Parathyroid adenoma (tissue), 2 donors: ENCODE measurements at regions not wholly inside any gene's neighbourhood (a gene's known extent, or its start where the extent isn't known, plus 50 kb on each side); places are given as distances from the start of the nearest gene placed in this dataset.
A peak's percentile ranks its signal among the peaks of the same experiment; 100 is the strongest.

Source experiments
- H2AFZ ChIP-seq: fragments of 300-600 bp; sonication (generic); one replicate; pipeline ENCODE4 v1.7.0; 2017; ENCODE audit warnings: antibody characterized with exemption, mild to moderate bottlenecking
- H3K27ac ChIP-seq: fragments of 300-600 bp; sonication (generic); one replicate; pipeline ENCODE4 v1.7.0; 2017
- H3K27me3 ChIP-seq: fragments of 300-600 bp; sonication (generic); one replicate; pipeline ENCODE4 v1.7.0; 2017; ENCODE audit warnings: low read length; ENCODE audit not compliant: control insufficient read depth, insufficient read depth
- H3K36me3 ChIP-seq: fragments of 300-600 bp; sonication (generic); one replicate; pipeline ENCODE4 v1.7.0; 2017; ENCODE audit warnings: low read length; ENCODE audit not compliant: control insufficient read depth, insufficient read depth
- H3K4me1 ChIP-seq: fragments of 300-600 bp; sonication (generic); one replicate; pipeline ENCODE4 v1.7.0; 2017; ENCODE audit warnings: control low read depth
- H3K4me2 ChIP-seq: fragments of 300-600 bp; sonication (generic); one replicate; pipeline ENCODE4 v1.7.0; 2017; ENCODE audit warnings: low read length
- H3K4me3 ChIP-seq: fragments of 300-600 bp; sonication (generic); one replicate; pipeline ENCODE4 v1.7.0; 2017; ENCODE audit warnings: low read depth, low read length
- H3K79me2 ChIP-seq: fragments of 300-600 bp; sonication (generic); one replicate; pipeline ENCODE4 v1.7.0; 2017; ENCODE audit warnings: control low read depth
- H3K9ac ChIP-seq: fragments of 300-600 bp; sonication (generic); one replicate; pipeline ENCODE4 v1.7.0; 2017; ENCODE audit warnings: mild to moderate bottlenecking
- H3K9me3 ChIP-seq: fragments of 300-600 bp; sonication (generic); one replicate; pipeline ENCODE4 v1.7.0; 2017; ENCODE audit warnings: low read length; ENCODE audit not compliant: control insufficient read depth
- TF ChIP-seq, protein P1 (sequence below): fragments of 300-600 bp; sonication (generic); IDR thresholded peaks from one replicate; pipeline ENCODE4 v1.7.0; 2017; ENCODE audit warnings: antibody characterized with exemption, mild to moderate bottlenecking
- donor health status: primary hyperparathyroidism.

DNA sequence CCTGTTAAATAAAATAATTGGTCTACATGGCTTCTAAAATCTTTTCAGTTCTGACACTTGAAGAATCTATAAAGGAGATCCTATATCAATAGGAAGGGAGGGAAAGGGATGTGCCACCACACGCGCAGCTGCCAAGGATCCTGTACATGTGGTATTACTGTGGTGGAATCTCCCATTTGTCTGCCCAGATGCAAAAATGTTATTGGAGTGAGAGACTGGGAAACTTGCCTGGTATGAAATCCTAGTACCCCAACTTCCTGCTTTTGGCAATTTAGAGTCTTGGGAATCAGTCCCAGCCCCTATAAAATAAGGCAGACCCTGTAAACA, 81.9 kb upstream of the PICALM start:
- Histone ChIP-seq H3K79me2 (no peaks in the 10 kb centered on the region), H3K36me3 (no peaks in the 10 kb centered on the region), H3K27ac (peak overlapping the region; percentile 19), H3K9ac (no peak overlapping the region), H3K4me1 (peaks cover 5% of the 10 kb centered on the region), H3K4me2 (no peak overlapping the region), H3K4me3 (no peak overlapping the region), H2AFZ (peak overlapping the region; percentile 33), H3K9me3 (no peaks in the 10 kb centered on the region), H3K27me3 (no peaks in the 10 kb centered on the region)
- TF ChIP-seq, protein P1, sequence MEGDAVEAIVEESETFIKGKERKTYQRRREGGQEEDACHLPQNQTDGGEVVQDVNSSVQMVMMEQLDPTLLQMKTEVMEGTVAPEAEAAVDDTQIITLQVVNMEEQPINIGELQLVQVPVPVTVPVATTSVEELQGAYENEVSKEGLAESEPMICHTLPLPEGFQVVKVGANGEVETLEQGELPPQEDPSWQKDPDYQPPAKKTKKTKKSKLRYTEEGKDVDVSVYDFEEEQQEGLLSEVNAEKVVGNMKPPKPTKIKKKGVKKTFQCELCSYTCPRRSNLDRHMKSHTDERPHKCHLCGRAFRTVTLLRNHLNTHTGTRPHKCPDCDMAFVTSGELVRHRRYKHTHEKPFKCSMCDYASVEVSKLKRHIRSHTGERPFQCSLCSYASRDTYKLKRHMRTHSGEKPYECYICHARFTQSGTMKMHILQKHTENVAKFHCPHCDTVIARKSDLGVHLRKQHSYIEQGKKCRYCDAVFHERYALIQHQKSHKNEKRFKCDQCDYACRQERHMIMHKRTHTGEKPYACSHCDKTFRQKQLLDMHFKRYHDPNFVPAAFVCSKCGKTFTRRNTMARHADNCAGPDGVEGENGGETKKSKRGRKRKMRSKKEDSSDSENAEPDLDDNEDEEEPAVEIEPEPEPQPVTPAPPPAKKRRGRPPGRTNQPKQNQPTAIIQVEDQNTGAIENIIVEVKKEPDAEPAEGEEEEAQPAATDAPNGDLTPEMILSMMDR, result no peak

DNA sequence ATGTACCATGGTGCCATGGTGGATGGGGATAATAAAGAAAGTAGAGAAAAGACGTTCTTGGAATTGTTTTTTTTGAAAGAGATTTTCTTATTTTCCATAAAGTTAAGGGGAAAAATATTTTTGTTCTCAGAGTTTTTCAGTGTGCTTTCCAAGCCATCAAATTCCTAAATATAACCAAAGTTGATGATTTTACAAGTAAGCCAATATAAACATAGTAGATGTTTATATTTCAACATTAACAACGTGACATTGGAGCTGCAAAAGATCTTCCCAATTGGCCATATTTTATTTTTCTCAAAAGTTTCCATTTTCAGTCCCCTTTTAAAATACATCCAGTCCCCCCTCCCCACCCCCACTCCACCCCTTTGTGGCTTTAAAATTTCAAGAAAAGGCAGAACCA, 80.9 kb upstream of the PICALM start:
- no peaks in the 10 kb centered on the region for H3K79me2 ChIP-seq
- H3K36me3 ChIP-seq, result no peaks in the 10 kb centered on the region
- TF ChIP-seq, protein P1, result no peak
- peaks cover 5% of the 10 kb centered on the region for H3K4me1 ChIP-seq
- no peaks in the 10 kb centered on the region for H3K27me3 ChIP-seq
- no peak overlapping the region for H3K4me3 ChIP-seq
- H3K9me3 ChIP-seq, result no peaks in the 10 kb centered on the region
- no peak overlapping the region for H3K27ac ChIP-seq
- H3K9ac ChIP-seq, result no peak overlapping the region
- no peak overlapping the region for H3K4me2 ChIP-seq
- H2AFZ ChIP-seq, result no peak overlapping the region

DNA sequence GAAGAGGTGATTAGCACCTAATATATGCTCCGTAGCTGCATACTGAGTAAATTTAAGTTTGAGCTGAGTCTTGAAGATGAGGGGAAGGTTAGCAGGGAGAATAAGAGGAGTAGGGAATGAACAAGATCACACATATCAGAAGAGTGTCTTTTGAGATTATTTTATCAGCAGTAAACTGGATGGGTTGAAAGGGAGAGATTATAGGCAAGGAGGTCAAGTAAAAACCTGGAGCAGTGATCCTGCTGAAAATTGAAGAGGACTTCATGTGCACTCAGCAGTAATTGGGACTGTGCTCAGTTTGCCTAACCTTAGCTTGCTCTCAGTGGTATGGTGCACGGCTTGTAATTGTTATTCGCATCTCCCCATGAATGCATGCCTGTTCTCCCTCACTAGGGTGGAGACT, 79.5 kb upstream of the PICALM start:
- Histone ChIP-seq H3K4me2 (no peak overlapping the region), H3K79me2 (no peaks in the 10 kb centered on the region), H3K9me3 (no peaks in the 10 kb centered on the region), H3K9ac (no peak overlapping the region), H3K27ac (no peak overlapping the region), H3K4me3 (no peak overlapping the region), H3K4me1 (peaks cover 5% of the 10 kb centered on the region), H3K27me3 (no peaks in the 10 kb centered on the region), H2AFZ (no peak overlapping the region), H3K36me3 (no peaks in the 10 kb centered on the region)
- TF ChIP-seq, protein P1, result no peak

DNA sequence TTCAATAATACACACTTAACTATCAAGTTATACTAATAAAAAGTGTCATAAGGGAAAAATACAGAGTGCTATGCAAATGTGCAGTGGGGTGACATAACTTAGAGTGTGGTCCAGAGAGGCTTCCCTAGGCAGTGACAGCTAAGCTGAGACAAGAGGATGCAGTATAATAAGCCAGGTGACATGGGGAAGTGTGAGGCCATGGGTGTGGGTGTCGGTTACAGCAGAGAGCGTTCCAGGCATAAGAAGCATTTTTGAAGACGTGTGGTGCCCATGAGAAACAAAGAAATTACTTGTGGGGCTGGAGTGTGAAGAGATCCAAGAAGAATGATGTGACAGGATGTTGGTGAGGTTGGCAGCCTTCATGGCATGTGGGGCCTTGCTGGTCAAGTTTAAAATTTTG, 78.1 kb upstream of the PICALM start:
- H3K4me2 ChIP-seq, result no peak overlapping the region
- no peaks in the 10 kb centered on the region for H3K36me3 ChIP-seq
- H3K27ac ChIP-seq, result no peak overlapping the region
- no peak overlapping the region for H3K4me3 ChIP-seq
- H3K9ac ChIP-seq, result no peak overlapping the region
- no peaks in the 10 kb centered on the region for H3K9me3 ChIP-seq
- no peaks in the 10 kb centered on the region for H3K79me2 ChIP-seq
- TF ChIP-seq, protein P1, result no peak
- peaks cover 5% of the 10 kb centered on the region for H3K4me1 ChIP-seq
- H3K27me3 ChIP-seq, result no peaks in the 10 kb centered on the region
- H2AFZ ChIP-seq, result no peak overlapping the region

DNA sequence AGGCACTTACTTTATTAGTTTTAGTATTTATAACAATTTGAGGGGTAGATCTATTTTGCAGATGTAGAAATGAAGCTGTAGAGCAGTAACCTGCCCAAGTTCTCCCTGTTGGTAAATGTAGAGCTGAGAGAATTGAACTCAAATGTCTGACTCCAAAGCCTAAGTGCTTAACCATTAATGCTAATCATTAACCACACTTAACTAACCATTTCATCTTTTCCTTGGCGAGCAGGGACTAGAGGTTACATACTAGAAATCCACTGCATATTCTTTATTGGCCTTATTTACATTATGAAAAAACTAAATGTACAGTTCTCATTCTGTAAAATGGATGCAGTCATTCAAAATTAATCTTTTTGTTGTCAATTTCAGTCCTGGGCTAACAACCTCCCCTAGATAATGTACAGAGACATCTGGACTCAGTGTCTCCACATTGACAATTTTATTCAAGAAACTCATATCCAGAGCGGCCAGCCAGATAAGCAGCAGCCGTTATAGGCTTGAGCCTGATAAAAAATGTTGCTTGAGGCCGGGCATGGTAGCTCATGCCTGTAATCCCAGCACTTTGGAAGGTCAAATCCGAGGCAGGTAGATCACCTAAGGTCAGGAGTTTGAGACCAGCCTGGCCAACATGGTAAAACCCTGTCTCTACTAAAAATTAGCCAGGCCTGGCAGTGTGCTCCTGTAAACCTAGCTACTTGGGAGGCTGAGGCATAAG, 76.7 kb upstream of the PICALM start:
- Histone ChIP-seq H3K27me3 (no peaks in the 10 kb centered on the region), H3K9ac (no peak overlapping the region), H3K4me1 (no peaks in the 10 kb centered on the region), H3K4me2 (no peak overlapping the region), H3K27ac (no peak overlapping the region), H3K79me2 (no peaks in the 10 kb centered on the region), H3K4me3 (no peak overlapping the region), H3K36me3 (no peaks in the 10 kb centered on the region), H2AFZ (no peak overlapping the region), H3K9me3 (no peaks in the 10 kb centered on the region)
- TF ChIP-seq, protein P1, result no peak
